WTC11 (cell line): ENCODE measurements at regions not wholly inside any gene's neighbourhood (a gene's known extent, or its start where the extent isn't known, plus 50 kb on each side); places are given as distances from the start of the nearest gene placed in this dataset.

Experiments used
- ATAC-seq: fragments of 200-7000 bp; cut with Tn5 transposase; 2 replicates; pipeline ENCODE4 v1.10.0; 2021; ENCODE audit warnings: mild to moderate bottlenecking, moderate library complexity
- CTCF ChIA-PET: fragments of 300-600 bp; sonication (Branson Sonifier 250); formaldehyde crosslinking; loops from one replicate; lab custom pipeline; 2021; ENCODE audit warnings: antibody characterized with exemption; lab: Charles Lee
- POLR2A ChIA-PET: fragments of 350-600 bp; sonication (Branson Sonifier 250); formaldehyde crosslinking; loops from one replicate; lab custom pipeline; 2021; ENCODE audit warnings: antibody characterized with exemption; lab: Charles Lee
- DNase-seq: peaks from one replicate; pipeline ENCODE4 v3.0.0; 2021; ENCODE audit warnings: low spot score
- H3K27ac Mint-ChIP-seq: 2 replicates; pipeline ENCODE4 v1.8.0; 2021; ENCODE audit warnings: mixed read lengths
- H3K27me3 Mint-ChIP-seq: 2 replicates; pipeline ENCODE4 v1.8.0; 2021; ENCODE audit warnings: low read depth, mild to moderate bottlenecking, moderate library complexity, mixed read lengths
- H3K36me3 Mint-ChIP-seq: 2 replicates; pipeline ENCODE4 v1.8.0; 2021; ENCODE audit warnings: mixed read lengths
- H3K4me1 Mint-ChIP-seq: 2 replicates; pipeline ENCODE4 v1.8.0; 2022; ENCODE audit warnings: mixed read lengths
- H3K4me3 Mint-ChIP-seq: 2 replicates; pipeline ENCODE4 v1.8.0; 2021; ENCODE audit warnings: mild to moderate bottlenecking, moderate library complexity, mixed read lengths
- H3K9me3 Mint-ChIP-seq: 2 replicates; pipeline ENCODE4 v1.8.0; 2021; ENCODE audit warnings: mixed read lengths
- ARID4B ChIP-seq: sonication (generic); formaldehyde crosslinking; IDR thresholded peaks from 2 replicates; pipeline ENCODE4 v1.8.0; 2023; ENCODE audit warnings: missing genetic modification reagents, mild to moderate bottlenecking, borderline replicate concordance
- ATF1 ChIP-seq: sonication (generic); formaldehyde crosslinking; IDR thresholded peaks from 2 replicates; pipeline ENCODE4 v1.8.1; 2023; ENCODE audit warnings: mild to moderate bottlenecking, moderate library complexity, missing genetic modification reagents
- ATF6 ChIP-seq: sonication (generic); formaldehyde crosslinking; IDR thresholded peaks from 2 replicates; pipeline ENCODE4 v1.8.1; 2023; ENCODE audit warnings: mild to moderate bottlenecking, missing genetic modification reagents
- CDX4 ChIP-seq: fragments of 250-450 bp; sonication (Bioruptor Pico); IDR thresholded peaks from 2 replicates; pipeline ENCODE4 v1.9.0; 2021; ENCODE audit warnings: moderate library complexity, mild to moderate bottlenecking, inconsistent platforms, borderline replicate concordance
- E2F5 ChIP-seq: sonication (generic); formaldehyde crosslinking; IDR thresholded peaks from 2 replicates; pipeline ENCODE4 v1.8.1; 2022; ENCODE audit warnings: mild to moderate bottlenecking, moderate library complexity, missing genetic modification reagents
- ERG ChIP-seq: fragments of 250-450 bp; sonication (Bioruptor Pico); IDR thresholded peaks from 2 replicates; pipeline ENCODE4 v1.8.0; 2021; ENCODE audit warnings: mild to moderate bottlenecking
- FOXP4 ChIP-seq: sonication (generic); formaldehyde crosslinking; IDR thresholded peaks from 2 replicates; pipeline ENCODE4 v1.8.0; 2022; ENCODE audit warnings: mild to moderate bottlenecking, missing genetic modification reagents
- MXD4 ChIP-seq: fragments of 250-450 bp; sonication (Bioruptor Pico); IDR thresholded peaks from 2 replicates; pipeline ENCODE4 v1.8.0; 2021; ENCODE audit warnings: mild to moderate bottlenecking, moderate library complexity, borderline replicate concordance
- MYBL2 ChIP-seq: sonication (generic); formaldehyde crosslinking; IDR thresholded peaks from 2 replicates; pipeline ENCODE4 v1.8.1; 2023; ENCODE audit warnings: mild to moderate bottlenecking, moderate library complexity, missing genetic modification reagents
- NFE2L1 ChIP-seq: sonication (generic); formaldehyde crosslinking; IDR thresholded peaks from 2 replicates; pipeline ENCODE4 v1.8.1; 2023; ENCODE audit warnings: missing genetic modification reagents
- PRDM15 ChIP-seq: sonication (generic); formaldehyde crosslinking; IDR thresholded peaks from 2 replicates; pipeline ENCODE4 v1.8.0; 2022; ENCODE audit warnings: missing genetic modification reagents
- PREB ChIP-seq: sonication (generic); formaldehyde crosslinking; IDR thresholded peaks from 2 replicates; pipeline ENCODE4 v1.8.1; 2022; ENCODE audit warnings: mild to moderate bottlenecking, missing genetic modification reagents, moderate library complexity, borderline replicate concordance
- STAT6 ChIP-seq: sonication (generic); formaldehyde crosslinking; conservative IDR thresholded peaks from 2 replicates; pipeline ENCODE4 v1.8.1; 2023; ENCODE audit warnings: mild to moderate bottlenecking, low read depth, missing genetic modification reagents, moderate library complexity
- TEAD1 ChIP-seq: sonication (generic); formaldehyde crosslinking; IDR thresholded peaks from 2 replicates; pipeline ENCODE4 v1.8.0; 2022; ENCODE audit warnings: mild to moderate bottlenecking, missing genetic modification reagents
- ZNF232 ChIP-seq: sonication (generic); formaldehyde crosslinking; IDR thresholded peaks from 2 replicates; pipeline ENCODE4 v1.8.0; 2022; ENCODE audit warnings: mild to moderate bottlenecking, missing genetic modification reagents
- ZNF317 ChIP-seq: sonication (generic); formaldehyde crosslinking; IDR thresholded peaks from 2 replicates; pipeline ENCODE4 v1.8.1; 2023; ENCODE audit warnings: low read depth, mild to moderate bottlenecking, moderate library complexity, missing genetic modification reagents, borderline replicate concordance

- Mint-ChIP-seq H3K4me1 (no peaks in the 10 kb centered on the region), H3K4me3 (no peak overlapping the region), H3K27me3 (peaks cover 22% of the 10 kb centered on the region), H3K27ac (no peak overlapping the region), H3K9me3 (peaks cover 80% of the 10 kb centered on the region), H3K36me3 (peaks cover 36% of the 10 kb centered on the region)
- no peak for ATAC-seq
- POLR2A ChIA-PET: no interaction called here
- TF ChIP-seq MXD4: no peak
- no peak for TF ChIP-seq ERG
- no peak for TF ChIP-seq ZNF317 (CRISPR knock-in tag)
- no peak for TF ChIP-seq CDX4
- no peak for TF ChIP-seq MYBL2
- no peak for DNase-seq
- CTCF ChIA-PET: no interaction called here
Observed at GRCh38 chr3:16079519-16079918, 95.0 kb upstream of the GALNT15 start.

GRCh38 chr3:16081661-16082060 lies 92.8 kb upstream of the GALNT15 start:
- Mint-ChIP-seq H3K27me3 (peaks cover 17% of the 10 kb centered on the region), H3K27ac (no peak overlapping the region), H3K36me3 (peaks cover 40% of the 10 kb centered on the region), H3K9me3 (peaks cover 85% of the 10 kb centered on the region), H3K4me1 (no peaks in the 10 kb centered on the region), H3K4me3 (no peak overlapping the region)
- CTCF ChIA-PET: no interaction called here
- DNase-seq: no peak
- POLR2A ChIA-PET: no interaction called here
- no peak for ATAC-seq
- no peak for TF ChIP-seq PREB
- no peak for TF ChIP-seq FOXP4
- TF ChIP-seq TEAD1 (CRISPR knock-in tag): no peak
- no peak for TF ChIP-seq ATF1
- no peak for TF ChIP-seq ZNF232 (CRISPR knock-in tag)
- no peak for TF ChIP-seq ATF6 (CRISPR knock-in tag)
- TF ChIP-seq STAT6 (CRISPR knock-in tag): no peak
- TF ChIP-seq PRDM15 (CRISPR knock-in tag): no peak
- TF ChIP-seq ARID4B (CRISPR knock-in tag): no peak
- no peak for TF ChIP-seq E2F5 (CRISPR knock-in tag)
- TF ChIP-seq NFE2L1 (CRISPR knock-in tag): no peak
